Liver (tissue), 8 donors: ENCODE measurements at regions not wholly inside any gene's neighbourhood (a gene's known extent, or its start where the extent isn't known, plus 50 kb on each side); places are given as distances from the start of the nearest gene placed in this dataset.
A peak's percentile ranks its signal among the peaks of the same experiment; 100 is the strongest.

Experiments
- DNase-seq: peaks from one replicate; pipeline ENCODE4 v3.0.0-alpha.2; 2017; ENCODE audit warnings: low spot score
- H3K27ac ChIP-seq, 2 donors: one replicate each; pipeline ENCODE4 v1.7.0; 2013; ENCODE audit warnings: inconsistent platforms in 2 of 2, low read length in 2 of 2, control low read depth in 1 of 2, low read depth in 1 of 2, mild to moderate bottlenecking in 1 of 2
- H3K27me3 ChIP-seq, 4 donors: one replicate each; pipeline versions ENCODE4 v1.6.1 to v1.7.0; 2013; ENCODE audit warnings: low read length in 3 of 4, inconsistent platforms in 1 of 4, mild to moderate bottlenecking in 1 of 4, moderate library complexity in 1 of 4; ENCODE audit not compliant: control insufficient read depth in 4 of 4, insufficient read depth in 4 of 4
- H3K36me3 ChIP-seq, 4 donors: one replicate each; pipeline versions ENCODE4 v1.6.1 to v1.7.0; 2013; ENCODE audit warnings: low read length in 3 of 4, mild to moderate bottlenecking in 3 of 4, low read depth in 1 of 4, moderate library complexity in 1 of 4; ENCODE audit not compliant: control insufficient read depth in 4 of 4, insufficient read depth in 3 of 4
- H3K4me1 ChIP-seq, 4 donors: one replicate each; pipeline versions ENCODE4 v1.6.1 to v1.7.0; 2013; ENCODE audit warnings: low read length in 3 of 4, mild to moderate bottlenecking in 3 of 4, moderate library complexity in 1 of 4; ENCODE audit not compliant: control insufficient read depth in 4 of 4, insufficient read depth in 4 of 4
- H3K4me3 ChIP-seq, 3 donors: one replicate each; pipeline versions ENCODE4 v1.6.1 to v1.7.0; 2013; ENCODE audit warnings: low read length in 3 of 3, control low read depth in 1 of 3, low read depth in 1 of 3, mild to moderate bottlenecking in 1 of 3
- H3K9ac ChIP-seq, 2 donors: one replicate each; pipeline ENCODE4 v1.7.0; 2013; ENCODE audit warnings: low read length in 2 of 2, mild to moderate bottlenecking in 2 of 2, moderate library complexity in 2 of 2, control low read depth in 1 of 2, low read depth in 1 of 2
- H3K9me3 ChIP-seq, 4 donors: one replicate each; pipeline versions ENCODE4 v1.6.1 to v1.7.0; 2013; ENCODE audit warnings: low read length in 3 of 4; ENCODE audit not compliant: control insufficient read depth in 4 of 4
- FOXA1 ChIP-seq: IDR thresholded peaks from 2 replicates; pipeline ENCODE4 v1.6.1; 2016; ENCODE audit warnings: antibody characterized with exemption
- FOXA2 ChIP-seq: IDR thresholded peaks from 2 replicates; pipeline ENCODE4 v1.6.1; 2016; ENCODE audit warnings: antibody characterized with exemption
- GABPA ChIP-seq, 2 donors: IDR thresholded peaks in 1 of 2; conservative IDR thresholded peaks in 1 of 2; 2 replicates each; pipeline ENCODE4 v1.6.1; 2016; ENCODE audit warnings: antibody characterized with exemption in 2 of 2, mild to moderate bottlenecking in 1 of 2, moderate library complexity in 1 of 2
- HNF4A ChIP-seq, 2 donors: conservative IDR thresholded peaks; 2 replicates each; pipeline ENCODE4 v1.6.1; 2016; ENCODE audit warnings: antibody characterized with exemption in 2 of 2, mild to moderate bottlenecking in 2 of 2
- HNF4G ChIP-seq: IDR thresholded peaks from 2 replicates; pipeline ENCODE4 v1.6.1; 2016; ENCODE audit warnings: antibody characterized with exemption
- NR2F2 ChIP-seq: IDR thresholded peaks from 2 replicates; pipeline ENCODE4 v1.6.1; 2016; ENCODE audit warnings: antibody characterized with exemption
- RAD21 ChIP-seq, 2 donors: IDR thresholded peaks; 2 replicates each; pipeline ENCODE4 v1.6.1; 2016; ENCODE audit warnings: antibody characterized with exemption in 2 of 2, mild to moderate bottlenecking in 2 of 2
- RXRA ChIP-seq, 2 donors: IDR thresholded peaks; 2 replicates each; pipeline ENCODE4 v1.6.1; 2017 to 2018; ENCODE audit warnings: antibody characterized with exemption in 2 of 2, mild to moderate bottlenecking in 1 of 2
- SP1 ChIP-seq: IDR thresholded peaks from 2 replicates; pipeline ENCODE4 v1.6.1; 2018; ENCODE audit warnings: antibody characterized with exemption, mild to moderate bottlenecking
- TAF1 ChIP-seq: conservative IDR thresholded peaks from 2 replicates; pipeline ENCODE4 v1.6.1; 2016; ENCODE audit warnings: antibody characterized with exemption, mild to moderate bottlenecking
- YY1 ChIP-seq: IDR thresholded peaks from 2 replicates; pipeline ENCODE4 v1.6.1; 2016; ENCODE audit warnings: antibody characterized with exemption, mild to moderate bottlenecking
- WGBS: extraction: QIAGEN DNeasy Blood & Tissue Kit; methylation state at CpG from one replicate; pipeline ENCODE4 v1.1.7; 2013; 5-methylcytosine and 5-hydroxymethylcytosine counted together
- TF ChIP-seq, protein P1 (sequence below): IDR thresholded peaks from 2 replicates; pipeline ENCODE4 v1.6.1; 2016; ENCODE audit warnings: antibody characterized with exemption, mild to moderate bottlenecking
- TF ChIP-seq, protein P2 (sequence below): IDR thresholded peaks from 2 replicates; pipeline ENCODE4 v1.6.1; 2016; ENCODE audit warnings: antibody characterized with exemption
- TF ChIP-seq, protein P3 (sequence below): IDR thresholded peaks from 2 replicates; pipeline ENCODE4 v1.6.1; 2016; ENCODE audit warnings: antibody characterized with exemption
- TF ChIP-seq, protein P4 (sequence below): IDR thresholded peaks from 2 replicates; pipeline ENCODE4 v1.6.1; 2016; ENCODE audit warnings: antibody characterized with exemption
- TF ChIP-seq, protein P5 (sequence below): fragments of 150-350 bp; IDR thresholded peaks from 2 replicates; pipeline ENCODE4 v1.5.1; 2017; ENCODE audit warnings: improper control_type of control experiment, low read depth, low read length; ENCODE audit not compliant: missing input control
- donor health status: healthy.
- donor health status: healthy.
- donor health status: healthy.
- donor health status: healthy.
- donor health status: healthy.

DNA sequence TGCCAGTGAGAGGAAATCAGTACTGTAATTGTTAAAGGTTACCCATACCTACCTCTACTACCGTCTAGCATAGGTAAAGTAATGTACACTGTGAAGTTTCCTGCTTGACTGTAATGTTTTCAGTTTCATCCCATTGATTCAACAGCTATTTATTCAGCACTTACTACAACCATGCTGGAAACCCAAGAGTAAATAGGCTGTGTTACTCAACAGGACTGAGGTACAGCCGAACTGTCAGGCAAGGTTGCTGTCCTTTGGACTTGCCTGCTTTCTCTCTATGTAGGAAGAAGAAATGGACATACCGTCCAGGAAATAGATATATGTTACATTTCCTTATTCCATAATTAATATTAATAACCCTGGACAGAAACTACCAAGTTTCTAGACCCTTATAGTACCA is 265.5 kb downstream of the NR2F2 start:
- no peak overlapping the region for H3K4me3 ChIP-seq
- DNase-seq = no peak
- 30% methylated on average over 3 of the region's 3 CpGs for WGBS
- H3K27me3 ChIP-seq = peaks cover 0 to 2% (median 0%) of the 10 kb centered on the region in 4 donors
- no peaks in the 10 kb centered on the region for H3K9me3 ChIP-seq
- H3K4me1 ChIP-seq = no peaks in the 10 kb centered on the region
- no peak overlapping the region for H3K27ac ChIP-seq
- no peaks in the 10 kb centered on the region for H3K36me3 ChIP-seq
- no peak overlapping the region for H3K9ac ChIP-seq
- TF ChIP-seq FOXA1 (peak; percentile 94), YY1 (peak; percentile 36), RXRA (IDR thresholded peaks at IDR 0.05) (peak; percentile 31 to 59), HNF4G (peak; percentile 57), HNF4A (conservative IDR thresholded peaks at IDR 0.05) (peak; percentile 89 to 91), FOXA2 (peak; percentile 94), RAD21 (IDR thresholded peaks at IDR 0.05) (peak; percentile 25 to 26), SP1 (peak; percentile 50), TAF1 (no peak)
- TF ChIP-seq, protein P1, sequence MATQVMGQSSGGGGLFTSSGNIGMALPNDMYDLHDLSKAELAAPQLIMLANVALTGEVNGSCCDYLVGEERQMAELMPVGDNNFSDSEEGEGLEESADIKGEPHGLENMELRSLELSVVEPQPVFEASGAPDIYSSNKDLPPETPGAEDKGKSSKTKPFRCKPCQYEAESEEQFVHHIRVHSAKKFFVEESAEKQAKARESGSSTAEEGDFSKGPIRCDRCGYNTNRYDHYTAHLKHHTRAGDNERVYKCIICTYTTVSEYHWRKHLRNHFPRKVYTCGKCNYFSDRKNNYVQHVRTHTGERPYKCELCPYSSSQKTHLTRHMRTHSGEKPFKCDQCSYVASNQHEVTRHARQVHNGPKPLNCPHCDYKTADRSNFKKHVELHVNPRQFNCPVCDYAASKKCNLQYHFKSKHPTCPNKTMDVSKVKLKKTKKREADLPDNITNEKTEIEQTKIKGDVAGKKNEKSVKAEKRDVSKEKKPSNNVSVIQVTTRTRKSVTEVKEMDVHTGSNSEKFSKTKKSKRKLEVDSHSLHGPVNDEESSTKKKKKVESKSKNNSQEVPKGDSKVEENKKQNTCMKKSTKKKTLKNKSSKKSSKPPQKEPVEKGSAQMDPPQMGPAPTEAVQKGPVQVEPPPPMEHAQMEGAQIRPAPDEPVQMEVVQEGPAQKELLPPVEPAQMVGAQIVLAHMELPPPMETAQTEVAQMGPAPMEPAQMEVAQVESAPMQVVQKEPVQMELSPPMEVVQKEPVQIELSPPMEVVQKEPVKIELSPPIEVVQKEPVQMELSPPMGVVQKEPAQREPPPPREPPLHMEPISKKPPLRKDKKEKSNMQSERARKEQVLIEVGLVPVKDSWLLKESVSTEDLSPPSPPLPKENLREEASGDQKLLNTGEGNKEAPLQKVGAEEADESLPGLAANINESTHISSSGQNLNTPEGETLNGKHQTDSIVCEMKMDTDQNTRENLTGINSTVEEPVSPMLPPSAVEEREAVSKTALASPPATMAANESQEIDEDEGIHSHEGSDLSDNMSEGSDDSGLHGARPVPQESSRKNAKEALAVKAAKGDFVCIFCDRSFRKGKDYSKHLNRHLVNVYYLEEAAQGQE = peak; percentile 45
- TF ChIP-seq, protein P2, sequence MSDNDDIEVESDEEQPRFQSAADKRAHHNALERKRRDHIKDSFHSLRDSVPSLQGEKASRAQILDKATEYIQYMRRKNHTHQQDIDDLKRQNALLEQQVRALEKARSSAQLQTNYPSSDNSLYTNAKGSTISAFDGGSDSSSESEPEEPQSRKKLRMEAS = peak; percentile 30
- TF ChIP-seq, protein P3, sequence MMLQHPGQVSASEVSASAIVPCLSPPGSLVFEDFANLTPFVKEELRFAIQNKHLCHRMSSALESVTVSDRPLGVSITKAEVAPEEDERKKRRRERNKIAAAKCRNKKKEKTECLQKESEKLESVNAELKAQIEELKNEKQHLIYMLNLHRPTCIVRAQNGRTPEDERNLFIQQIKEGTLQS = no peak
- TF ChIP-seq, protein P4, sequence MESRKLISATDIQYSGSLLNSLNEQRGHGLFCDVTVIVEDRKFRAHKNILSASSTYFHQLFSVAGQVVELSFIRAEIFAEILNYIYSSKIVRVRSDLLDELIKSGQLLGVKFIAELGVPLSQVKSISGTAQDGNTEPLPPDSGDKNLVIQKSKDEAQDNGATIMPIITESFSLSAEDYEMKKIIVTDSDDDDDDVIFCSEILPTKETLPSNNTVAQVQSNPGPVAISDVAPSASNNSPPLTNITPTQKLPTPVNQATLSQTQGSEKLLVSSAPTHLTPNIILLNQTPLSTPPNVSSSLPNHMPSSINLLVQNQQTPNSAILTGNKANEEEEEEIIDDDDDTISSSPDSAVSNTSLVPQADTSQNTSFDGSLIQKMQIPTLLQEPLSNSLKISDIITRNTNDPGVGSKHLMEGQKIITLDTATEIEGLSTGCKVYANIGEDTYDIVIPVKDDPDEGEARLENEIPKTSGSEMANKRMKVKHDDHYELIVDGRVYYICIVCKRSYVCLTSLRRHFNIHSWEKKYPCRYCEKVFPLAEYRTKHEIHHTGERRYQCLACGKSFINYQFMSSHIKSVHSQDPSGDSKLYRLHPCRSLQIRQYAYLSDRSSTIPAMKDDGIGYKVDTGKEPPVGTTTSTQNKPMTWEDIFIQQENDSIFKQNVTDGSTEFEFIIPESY = no peak

DNA sequence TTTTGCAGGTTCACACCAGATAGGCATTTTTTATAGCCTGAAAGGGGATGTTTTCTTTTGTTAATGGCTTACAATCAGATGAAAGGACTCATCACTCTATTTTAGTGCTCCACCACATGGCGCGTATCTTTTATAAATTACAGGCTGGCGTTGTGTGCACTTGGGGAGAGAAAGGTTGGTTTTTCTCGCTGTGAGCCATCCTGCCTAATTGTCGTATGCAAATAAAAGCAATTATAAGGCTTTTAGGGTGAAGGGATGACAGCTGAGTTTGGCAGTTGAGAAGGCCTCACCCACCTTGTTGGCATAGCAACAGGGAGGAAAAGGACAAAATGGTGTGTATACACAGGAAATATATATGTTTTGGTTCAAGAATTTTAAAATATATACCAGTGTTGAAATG is 268.0 kb downstream of the NR2F2 start:
- no peak for DNase-seq
- Histone ChIP-seq H3K27me3 (no peaks in the 10 kb centered on the region), H3K27ac (no peak overlapping the region), H3K9ac (no peak overlapping the region), H3K36me3 (no peaks in the 10 kb centered on the region), H3K4me1 (no peaks in the 10 kb centered on the region), H3K9me3 (no peaks in the 10 kb centered on the region), H3K4me3 (no peak overlapping the region)
- 92% methylated on average over 5 of the region's 5 CpGs for WGBS
- TF ChIP-seq HNF4A (conservative IDR thresholded peaks at IDR 0.05) (no peak), NR2F2 (no peak), RXRA (IDR thresholded peaks at IDR 0.05) (no peak), RAD21 (IDR thresholded peaks at IDR 0.05) (no peak), GABPA (IDR thresholded peaks at IDR 0.05 in 1 of 2, conservative IDR thresholded peaks at IDR 0.05 in 1 of 2) (no peak), HNF4G (no peak), FOXA1 (no peak)
- TF ChIP-seq, protein P5, sequence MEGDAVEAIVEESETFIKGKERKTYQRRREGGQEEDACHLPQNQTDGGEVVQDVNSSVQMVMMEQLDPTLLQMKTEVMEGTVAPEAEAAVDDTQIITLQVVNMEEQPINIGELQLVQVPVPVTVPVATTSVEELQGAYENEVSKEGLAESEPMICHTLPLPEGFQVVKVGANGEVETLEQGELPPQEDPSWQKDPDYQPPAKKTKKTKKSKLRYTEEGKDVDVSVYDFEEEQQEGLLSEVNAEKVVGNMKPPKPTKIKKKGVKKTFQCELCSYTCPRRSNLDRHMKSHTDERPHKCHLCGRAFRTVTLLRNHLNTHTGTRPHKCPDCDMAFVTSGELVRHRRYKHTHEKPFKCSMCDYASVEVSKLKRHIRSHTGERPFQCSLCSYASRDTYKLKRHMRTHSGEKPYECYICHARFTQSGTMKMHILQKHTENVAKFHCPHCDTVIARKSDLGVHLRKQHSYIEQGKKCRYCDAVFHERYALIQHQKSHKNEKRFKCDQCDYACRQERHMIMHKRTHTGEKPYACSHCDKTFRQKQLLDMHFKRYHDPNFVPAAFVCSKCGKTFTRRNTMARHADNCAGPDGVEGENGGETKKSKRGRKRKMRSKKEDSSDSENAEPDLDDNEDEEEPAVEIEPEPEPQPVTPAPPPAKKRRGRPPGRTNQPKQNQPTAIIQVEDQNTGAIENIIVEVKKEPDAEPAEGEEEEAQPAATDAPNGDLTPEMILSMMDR = no peak
